Islet precursor cell (in vitro differentiated cells): ENCODE measurements at regions not wholly inside any gene's neighbourhood (a gene's known extent, or its start where the extent isn't known, plus 50 kb on each side); places are given as distances from the start of the nearest gene placed in this dataset.
"Not testable (repeated sequence)": the region's sequence is repeated elsewhere in the genome, so short reads cannot be mapped to it uniquely, and the experiment has no call there.

Experiments
- DNase-seq: peaks from one replicate; pipeline ENCODE4 v3.0.0-alpha.2; 2018

DNA sequence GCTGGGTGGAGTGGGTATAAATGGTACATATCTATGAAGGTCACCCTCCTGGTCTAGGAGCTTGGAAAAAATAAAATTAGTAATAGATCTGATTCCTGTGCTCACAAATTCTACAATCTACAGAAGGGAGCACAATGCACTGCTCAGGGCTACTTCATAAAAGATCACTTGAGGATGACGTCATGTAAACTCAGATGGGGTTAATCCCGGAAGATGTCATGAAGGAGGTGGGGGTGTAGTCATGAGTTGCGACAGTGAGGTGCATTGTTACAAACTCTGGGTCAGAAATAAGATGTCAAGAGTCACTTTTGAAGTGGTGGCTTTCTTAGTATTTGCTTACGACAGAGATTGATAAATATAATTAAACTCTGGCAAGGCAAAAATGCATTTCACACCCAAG is 68.2 kb downstream of the LHX9 start:
- no peak for DNase-seq

DNA sequence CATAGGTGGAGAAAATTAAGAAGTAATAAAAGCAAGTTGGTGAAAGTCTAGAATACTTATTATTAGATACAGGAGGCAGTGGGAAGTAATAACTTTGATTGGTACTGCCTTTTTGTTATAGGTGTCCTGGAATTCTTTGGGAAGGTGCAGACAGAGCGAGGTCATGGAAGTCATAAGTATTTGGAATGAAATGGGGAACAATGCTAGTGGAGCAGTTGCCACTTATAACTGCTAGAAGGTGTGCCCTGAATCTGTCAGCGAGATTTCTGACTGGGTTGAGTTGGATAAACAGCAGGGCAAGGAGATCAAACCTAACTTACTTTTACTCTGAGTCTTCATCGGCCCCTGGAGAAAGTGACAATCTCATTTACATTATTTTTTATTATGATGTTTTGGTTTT is 69.6 kb downstream of the LHX9 start:
- no peak for DNase-seq

DNA sequence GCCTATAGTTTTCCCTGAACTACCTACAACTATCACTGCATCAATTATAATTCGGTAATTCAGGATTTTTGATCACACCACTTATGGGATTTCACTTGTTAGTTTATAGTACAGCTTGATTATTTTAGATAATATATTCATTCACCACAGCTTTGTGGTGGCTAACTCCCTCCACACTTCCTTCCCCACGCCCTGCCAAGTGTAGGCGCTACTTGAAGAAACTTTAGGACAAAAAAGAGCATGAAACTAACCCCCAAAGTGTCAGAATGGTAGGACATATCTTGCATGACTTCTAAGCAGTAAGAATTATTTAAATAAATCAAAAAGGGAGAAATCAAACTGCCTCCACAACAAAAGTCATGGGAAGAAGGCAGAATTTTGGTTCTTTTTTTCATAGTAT is 70.1 kb downstream of the LHX9 start:
- DNase-seq: no peak

DNA sequence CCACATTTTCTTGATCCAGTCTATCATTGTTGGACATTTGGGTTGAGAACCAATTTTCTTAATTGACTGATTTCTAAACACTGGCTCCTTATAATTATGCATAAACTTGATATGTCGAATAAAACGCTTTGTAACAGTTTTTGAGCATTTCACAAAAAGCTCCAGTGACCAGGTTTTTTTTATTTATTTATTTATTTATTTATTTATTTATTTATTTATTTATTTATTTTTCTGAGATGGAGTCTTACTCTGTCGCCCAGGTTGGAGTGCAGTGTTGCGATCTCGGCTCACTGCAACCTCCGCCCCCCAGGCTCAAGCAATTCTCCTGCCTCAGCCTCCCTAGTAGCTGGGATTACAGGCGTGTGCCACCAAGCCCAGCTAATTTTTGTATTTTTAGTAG is 71.4 kb downstream of the LHX9 start:
- not testable (repeated sequence) for DNase-seq

DNA sequence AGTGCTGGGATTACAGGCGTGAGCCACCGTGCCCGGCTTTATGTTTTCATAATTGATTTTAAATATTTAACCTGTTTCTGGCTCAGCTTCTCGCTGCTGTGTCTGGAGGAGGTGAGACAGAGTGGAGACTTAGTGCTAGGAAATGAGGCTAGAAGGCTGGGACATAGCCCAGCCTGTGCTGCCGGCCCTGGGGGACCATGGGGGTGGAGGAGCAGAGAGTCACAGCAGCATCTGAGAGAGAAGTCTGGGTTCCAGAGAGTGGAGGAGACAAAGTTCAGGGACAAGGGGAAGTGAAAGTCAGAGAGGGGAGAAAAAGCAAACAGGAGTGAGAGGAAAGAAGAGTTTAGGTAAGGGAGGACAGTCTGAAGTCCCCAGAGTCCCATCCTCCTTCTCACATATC is 71.9 kb downstream of the LHX9 start:
- DNase-seq: no peak

DNA sequence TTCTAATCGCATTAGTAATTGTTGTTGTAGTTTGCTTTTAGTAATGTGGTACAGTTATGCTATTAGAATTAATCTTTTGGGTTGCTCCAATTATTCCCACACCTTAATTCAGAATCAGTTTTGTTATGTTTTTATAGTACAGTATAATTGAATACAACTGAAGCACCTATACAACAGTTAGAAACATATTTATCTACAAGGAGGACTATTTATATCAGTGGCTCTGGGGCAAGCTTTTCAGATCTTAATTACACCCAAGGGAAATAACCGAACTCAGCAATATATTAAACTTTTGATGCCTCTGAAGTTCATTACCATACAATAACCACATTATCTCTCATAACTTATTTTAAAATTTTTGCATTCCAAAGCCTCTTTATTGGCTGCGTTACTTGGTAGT is 74.4 kb downstream of the LHX9 start:
- no peak for DNase-seq

DNA sequence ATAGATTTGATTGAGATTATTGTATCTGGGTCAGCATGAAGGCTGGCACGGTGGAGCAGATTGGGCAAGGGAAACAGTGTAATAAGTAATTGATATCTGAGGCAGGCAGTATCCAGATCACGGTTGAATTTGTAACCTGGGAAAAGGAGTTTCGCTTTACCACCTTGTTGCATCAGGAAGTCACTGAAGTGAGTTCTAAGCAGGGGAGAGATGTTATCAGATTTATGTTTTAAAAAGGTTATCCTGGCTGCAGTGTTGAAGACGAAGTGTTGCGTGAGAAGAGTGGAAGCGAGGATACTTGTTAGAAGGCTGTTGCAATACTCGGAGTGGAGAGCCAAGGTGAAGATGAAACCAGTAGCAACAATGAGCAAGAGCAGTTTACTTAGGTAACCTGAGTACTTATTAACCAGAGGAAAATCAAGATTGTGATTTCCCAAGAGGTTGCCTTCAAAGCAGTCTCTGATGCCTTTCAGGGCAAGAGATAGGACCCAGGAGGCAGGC is 77.8 kb downstream of the LHX9 start:
- no peak for DNase-seq

DNA sequence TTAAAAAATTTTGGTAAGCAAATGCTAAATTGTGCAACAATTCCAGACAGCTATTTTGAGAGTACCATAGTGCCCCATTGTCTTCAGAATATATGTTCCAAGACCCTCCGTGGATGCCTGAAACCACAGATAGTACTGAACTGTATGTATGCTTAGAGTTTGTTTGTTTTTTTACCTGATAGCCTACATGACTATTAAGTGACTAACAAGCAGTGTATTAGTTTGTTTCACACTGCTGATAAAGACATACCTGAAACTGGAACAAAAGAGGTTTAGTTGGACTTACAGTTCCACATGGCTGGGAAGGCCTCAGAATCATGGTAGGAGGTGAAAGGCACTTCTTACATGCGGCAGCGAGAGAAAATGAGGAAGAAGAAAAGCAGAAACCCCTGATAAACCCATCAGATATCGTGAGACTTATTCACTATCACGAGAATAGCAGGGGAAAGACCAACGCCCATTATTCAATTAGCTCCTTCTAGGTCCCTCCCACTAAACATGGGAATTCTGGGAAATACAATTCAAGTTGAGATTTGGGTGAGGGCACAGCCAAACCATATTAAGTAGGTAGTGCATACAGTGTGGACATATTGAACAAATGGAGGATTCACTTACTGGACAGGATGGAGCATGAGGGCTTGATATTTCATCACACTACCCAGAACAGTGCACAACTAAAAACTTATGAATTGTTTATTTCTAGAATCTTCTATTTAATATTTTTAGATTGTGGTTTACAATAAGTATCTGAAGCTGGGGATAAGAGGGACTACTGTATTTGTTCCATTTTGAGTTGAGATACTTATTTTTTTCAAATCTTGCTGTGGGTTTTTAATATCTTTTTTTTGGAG is 78.5 kb downstream of the LHX9 start:
- no peak for DNase-seq

DNA sequence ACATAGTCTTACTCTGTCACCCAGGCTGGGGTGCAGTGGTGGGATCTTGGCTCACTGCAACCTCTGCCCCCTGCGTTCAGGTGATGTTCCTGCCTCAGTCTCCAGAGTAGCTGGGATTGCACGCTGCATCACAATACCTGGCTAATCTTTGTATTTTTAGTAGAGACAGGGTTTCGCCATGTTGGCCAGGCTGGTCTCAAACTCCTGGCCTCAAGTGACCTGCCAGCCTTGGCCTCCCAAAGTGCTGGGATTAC is 79.0 kb downstream of the LHX9 start:
- not testable (repeated sequence) for DNase-seq

DNA sequence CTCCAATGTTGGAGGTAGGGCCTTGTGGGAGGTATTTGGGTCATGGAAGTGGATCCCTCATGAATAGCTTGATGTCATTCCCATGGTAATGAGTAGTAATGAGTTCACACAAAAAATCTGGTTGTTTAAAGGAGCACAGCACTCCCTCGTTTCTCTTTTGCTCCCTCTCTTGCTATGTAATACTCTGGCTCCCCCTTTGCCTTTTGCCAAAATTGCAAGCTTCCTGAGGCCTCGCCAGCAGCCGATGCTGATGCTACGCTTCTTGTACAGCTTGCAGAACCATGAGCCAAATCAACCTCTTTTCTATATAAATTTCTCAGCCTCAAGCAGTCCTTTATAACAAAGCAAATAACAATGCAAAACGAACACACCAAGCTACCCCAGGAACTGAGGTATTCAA is 80.9 kb downstream of the LHX9 start:
- DNase-seq: no peak

DNA sequence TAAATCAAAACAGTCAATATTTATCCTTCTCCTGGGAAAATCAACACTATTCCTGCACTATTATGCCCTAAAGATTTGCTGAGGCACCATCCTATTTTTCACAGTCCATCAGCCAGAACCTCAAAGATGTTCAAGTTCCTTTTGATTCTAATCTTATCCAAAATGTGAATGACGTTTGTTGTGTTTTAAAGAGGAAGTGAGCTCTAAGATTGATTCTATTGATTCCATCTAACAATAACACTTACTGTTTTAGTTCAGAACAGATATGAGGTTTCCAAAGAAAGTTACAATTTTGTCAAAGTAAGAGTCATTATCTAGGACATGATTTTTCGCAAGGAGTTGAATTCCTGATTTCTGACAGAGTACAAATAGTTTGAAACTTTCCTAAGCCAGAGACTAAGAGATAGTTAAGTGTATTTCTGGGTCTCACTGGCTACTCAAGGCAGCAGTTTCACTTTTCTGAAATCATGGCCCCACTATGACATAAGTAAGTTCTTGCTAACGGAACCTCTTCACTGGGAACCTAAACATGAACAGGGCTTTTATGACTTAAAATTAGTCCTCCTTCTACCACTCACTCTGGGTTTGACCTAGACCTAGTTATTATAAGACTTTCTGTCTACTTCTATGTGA is 84.7 kb downstream of the LHX9 start:
- DNase-seq: no peak

DNA sequence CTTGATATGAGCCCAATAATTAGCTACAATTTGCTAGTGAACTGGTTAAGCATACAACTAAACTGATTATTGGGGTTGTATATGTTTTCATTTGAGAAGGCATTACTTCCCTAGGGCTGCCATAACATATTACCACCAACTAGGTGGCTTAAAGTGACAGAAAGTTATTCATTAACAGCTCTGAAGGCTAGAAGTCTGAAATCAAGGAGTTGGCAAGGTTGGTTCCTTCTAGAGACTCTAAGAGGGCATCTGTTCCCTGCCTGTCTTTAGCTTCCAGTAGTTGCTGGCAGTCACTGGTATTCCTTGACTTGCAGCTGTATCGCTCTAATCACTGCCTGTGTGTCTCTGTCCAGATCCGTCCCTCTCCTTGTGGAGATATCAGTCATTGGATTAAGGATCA is 86.3 kb downstream of the LHX9 start:
- no peak for DNase-seq

DNA sequence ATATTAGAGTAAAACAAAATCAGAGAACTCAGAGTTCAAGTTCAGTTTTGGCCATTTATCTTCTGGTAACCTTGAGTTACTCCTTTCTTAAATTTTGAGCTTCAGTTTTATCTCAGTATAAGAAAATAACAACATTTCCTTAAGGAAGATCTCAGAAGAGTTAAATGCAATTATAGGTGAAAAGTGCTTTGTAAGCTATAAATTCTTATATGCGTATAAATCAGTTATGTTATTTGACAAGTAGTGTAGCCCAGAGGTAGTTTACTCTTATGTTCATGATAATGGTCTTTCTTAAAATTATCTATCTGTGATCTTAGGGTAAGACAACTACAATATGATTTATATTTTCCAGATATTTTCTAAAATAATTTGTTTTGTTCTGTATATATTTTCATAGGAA is 89.8 kb downstream of the LHX9 start:
- DNase-seq: no peak

DNA sequence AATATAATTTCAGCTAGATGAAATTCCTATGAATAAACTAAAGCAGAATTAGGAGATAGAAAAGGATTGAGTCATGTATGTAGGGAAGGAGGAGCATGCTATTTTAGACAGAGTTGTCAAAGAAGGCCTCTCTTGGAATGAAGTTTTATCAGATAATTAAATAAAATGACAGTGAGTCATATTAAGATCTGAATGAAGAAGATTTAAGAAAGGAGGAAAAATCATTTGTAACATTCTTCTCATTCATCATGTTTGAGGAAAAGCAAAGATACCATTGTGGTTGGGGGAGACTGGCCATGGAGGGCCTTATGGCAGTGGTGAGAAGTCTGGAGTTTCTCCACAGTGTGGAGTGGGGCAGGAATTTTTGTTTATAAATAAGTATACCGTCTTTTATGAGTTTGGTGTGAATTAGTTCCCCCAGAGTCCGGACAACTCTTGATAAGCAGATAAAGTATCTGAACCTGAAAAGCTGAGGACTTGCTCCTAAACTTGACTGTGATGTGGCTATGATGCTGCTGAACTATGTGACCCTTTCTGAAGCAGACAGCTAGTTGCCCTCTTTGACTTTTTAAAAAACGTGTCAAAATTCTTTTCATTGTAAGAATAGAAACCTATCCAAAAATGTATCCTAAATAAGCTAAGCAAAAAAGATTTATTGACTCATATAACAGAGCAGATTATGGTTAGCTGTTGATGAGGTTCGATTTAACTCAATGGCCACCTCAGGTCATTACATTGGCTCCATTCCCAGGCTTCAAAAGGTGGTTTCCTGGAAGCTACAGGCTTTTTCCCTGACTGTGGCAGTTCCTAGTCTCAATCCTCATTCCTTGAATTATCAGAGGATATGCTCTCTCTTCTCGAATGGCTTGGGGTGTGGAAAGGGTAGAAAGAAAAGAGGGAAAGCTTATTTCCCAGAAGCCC is 90.8 kb downstream of the LHX9 start:
- DNase-seq: no peak

DNA sequence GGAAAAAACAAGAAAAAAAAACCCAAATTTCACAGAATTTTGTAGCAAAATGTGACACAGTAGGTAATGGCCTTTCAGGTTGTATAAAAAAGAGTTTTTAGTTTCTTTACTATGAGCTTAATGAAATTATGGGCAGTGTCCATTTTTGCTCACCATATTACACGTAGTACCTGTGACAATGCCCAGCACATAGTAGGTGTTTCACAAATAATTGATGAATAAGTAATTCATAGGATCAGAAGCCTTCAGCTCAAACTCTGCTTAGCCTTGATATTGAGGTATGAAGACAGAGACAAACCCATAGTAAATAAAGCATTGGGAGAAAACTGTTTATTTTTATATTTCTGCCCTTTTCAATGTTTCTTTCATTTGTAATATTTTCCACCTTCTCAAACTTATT is 97.2 kb downstream of the LHX9 start:
- DNase-seq: no peak

DNA sequence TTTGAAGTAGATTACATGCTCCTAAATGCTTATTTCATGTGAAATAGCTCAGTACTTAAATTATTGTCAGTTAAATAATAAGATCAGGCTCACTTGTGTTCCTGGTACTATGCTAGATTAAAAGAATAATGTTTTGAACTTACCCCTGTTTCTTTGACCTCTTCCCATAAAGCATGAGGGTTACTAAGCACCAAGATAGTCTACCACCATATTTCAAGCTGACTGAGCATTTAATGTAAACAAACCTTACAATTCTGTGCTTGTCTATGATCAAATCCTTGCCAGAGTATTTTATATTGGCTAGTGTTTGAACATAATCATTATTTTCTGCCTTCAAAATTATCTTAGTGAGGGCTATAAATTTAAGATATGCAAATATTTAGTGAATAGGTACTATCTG is 98.1 kb downstream of the LHX9 start:
- no peak for DNase-seq

DNA sequence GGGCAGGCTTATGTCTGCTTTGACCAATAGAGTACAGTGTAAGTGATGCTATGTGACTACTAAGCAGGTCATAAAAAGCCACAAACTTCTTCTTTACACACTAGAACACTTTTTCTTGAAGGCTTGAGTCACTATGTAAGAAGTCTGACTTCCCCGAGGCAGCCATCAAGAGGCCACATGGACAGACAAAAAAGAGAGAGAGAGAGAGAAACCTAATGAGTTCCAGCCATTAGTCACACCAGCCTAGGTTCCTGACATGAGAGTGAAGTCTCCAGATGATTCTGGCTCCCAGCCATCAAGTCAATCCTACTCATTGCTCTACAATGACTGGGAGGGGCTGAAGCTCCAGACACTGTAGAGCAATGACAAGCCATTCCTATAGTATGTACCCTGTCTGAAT is 101.4 kb downstream of the LHX9 start:
- peak; percentile 78 for DNase-seq

DNA sequence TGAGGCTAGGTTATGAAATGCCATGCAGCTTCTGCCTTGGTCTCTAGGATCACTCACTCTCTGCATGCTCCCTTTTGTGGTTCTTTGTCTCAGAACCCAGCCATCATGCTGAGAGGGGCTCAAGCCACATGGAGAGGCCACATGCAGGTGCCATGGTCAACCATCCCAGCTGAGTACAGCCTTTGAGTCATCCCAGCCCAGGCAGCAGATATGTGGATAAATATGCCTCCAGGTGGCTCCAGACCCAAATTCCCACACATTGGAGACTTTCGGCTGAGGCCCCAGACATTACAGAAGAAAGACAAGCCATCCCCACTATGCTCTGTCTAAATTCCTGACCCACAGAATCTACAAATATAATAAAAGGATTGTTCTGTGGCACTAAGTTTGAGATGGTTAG is 102.0 kb downstream of the LHX9 start:
- DNase-seq: no peak

DNA sequence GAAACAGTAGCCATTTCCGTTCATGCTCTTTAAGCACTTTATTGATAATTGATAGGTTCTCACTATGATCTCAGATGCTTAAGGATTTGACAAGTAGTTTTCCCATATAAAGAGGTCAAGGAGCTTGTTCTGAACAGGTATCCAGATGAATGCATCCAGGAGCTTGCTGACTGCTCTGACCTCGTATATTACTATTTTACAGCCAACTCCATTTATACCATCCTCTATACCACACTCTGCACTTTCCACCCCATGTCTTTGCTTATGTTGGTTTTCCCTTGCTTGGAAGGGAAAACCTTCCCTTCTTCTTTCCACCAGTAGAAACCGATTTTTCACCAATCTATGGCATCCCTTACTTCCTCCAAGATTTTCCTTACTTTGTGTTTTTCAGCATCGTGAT is 107.2 kb downstream of the LHX9 start:
- DNase-seq: no peak

DNA sequence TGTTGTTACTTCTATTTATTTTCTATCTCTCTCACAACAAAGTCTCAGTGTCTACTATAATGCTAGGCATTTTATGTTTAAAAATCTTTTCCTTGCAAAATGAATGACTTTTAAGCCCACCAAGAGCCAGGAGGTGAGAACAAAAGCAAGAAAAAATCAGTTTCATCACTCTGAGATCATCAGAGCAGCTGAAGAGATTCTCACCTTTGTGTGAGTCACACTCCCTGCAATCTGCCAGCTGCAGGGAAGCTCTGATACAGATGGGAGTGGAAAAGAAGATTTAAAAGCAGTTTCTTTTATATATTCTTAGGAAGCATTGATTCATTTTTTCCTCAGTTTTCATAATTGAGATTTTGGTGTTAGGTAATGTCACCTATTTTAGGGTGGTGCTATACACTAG is 107.6 kb downstream of the LHX9 start:
- DNase-seq: no peak

DNA sequence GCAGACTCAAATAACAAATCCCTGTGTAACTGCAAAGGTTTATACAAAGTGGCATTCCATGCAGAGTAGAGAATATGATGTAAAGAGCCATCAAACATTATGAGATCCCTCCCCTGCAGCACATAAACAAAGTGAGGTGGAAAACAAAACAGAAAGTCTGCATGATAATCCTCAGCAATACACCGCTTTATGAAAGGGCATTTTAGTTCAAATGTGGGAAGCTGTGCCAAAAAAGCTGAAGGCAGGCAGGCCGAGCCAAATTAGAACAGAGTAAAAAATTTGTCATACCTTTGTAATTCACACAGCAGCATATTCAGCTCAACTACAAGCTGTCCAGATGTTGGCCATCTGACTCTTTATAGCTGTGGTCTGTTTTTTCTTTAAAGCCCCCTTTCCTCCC is 113.5 kb downstream of the LHX9 start:
- no peak for DNase-seq

DNA sequence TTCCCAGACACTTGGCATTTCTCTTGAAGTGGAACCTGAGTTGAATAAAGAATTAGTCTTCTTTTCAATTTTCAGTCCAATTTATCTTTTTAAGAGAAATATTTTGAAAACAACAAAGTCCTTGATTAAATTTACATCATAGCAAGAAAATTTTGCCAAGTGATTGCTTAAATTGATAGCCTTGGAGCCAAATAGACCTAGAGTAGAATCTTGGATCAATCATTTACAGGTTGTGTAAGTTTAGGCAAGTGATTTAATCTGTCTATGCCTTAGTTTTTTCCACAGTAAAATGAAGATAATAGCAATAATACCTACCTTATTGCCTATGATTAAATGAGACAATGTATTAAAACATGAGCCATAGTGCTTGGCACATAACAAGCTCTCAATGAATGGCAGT is 113.9 kb downstream of the LHX9 start:
- no peak for DNase-seq

DNA sequence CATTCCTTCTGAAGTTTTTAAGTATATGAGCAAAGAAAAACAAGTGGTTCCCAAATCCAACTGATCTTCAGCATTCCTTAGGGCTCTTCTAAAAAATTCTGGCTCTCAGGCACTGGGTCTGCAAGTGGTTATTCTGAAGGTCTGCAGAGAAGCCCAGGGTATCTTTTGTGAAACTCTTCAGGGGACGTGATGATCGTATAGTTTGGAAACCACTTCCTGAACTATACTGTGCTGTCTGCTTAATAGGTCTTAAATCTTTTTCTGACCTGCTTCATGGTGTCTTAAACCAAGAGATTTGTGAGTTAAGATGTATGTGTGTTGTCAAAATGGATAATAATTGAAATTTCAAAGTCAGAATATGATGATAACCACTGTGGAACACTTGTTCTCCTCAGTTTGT is 115.5 kb downstream of the LHX9 start:
- DNase-seq: no peak

DNA sequence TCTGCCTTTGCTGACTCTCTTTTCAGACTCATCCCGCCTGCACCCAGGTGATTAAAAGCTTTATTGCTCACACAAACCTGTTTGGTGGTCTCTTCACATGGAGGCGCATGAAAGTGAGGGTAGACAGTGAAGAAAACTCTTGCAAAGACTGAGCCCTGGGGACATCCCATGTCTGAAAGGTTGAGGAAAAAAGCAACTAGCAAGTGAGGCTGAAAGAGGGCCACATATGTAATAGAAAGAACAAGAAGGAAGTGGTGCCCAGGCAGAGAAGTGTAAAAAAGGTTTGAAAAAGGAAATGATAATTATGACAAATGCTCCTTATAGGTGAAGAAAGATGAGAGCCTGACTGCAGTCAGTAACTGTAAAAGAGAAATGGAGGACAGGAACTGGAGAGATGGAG is 115.9 kb upstream of the NEK7 start:
- DNase-seq: no peak
